HG03520 (cell line): ENCODE measurements at regions not wholly inside any gene's neighbourhood (a gene's known extent, or its start where the extent isn't known, plus 50 kb on each side); places are given as distances from the start of the nearest gene placed in this dataset.
"Not testable (repeated sequence)": the region's sequence is repeated elsewhere in the genome, so short reads cannot be mapped to it uniquely, and the experiment has no call there.

Experiments
- ATAC-seq: cut with Tn5 transposase; IDR thresholded peaks from one replicate; pipeline ENCODE4 v1.9.1; 2021; ENCODE audit warnings: mild to moderate bottlenecking, moderate library complexity; ENCODE audit not compliant: unreplicated experiment

- not testable (repeated sequence) for ATAC-seq
These were observed 467.2 kb downstream of the EPHA7 start for GRCh38 chr6:92952111-92952510.

GRCh38 chr6:92945799-92946198 is 473.6 kb downstream of the EPHA7 start:
- no peak for ATAC-seq

GRCh38 chr6:92944132-92944531 is 475.2 kb downstream of the EPHA7 start:
- ATAC-seq = no peak

- ATAC-seq = no peak
These were observed 476.8 kb downstream of the EPHA7 start for GRCh38 chr6:92942549-92942948.

GRCh38 chr6:92934625-92935024 is 484.7 kb downstream of the EPHA7 start:
- no peak for ATAC-seq

GRCh38 chr6:92930171-92930570 is 489.2 kb downstream of the EPHA7 start:
- no peak for ATAC-seq

- ATAC-seq = no peak
These were observed 497.0 kb downstream of the EPHA7 start for GRCh38 chr6:92922216-92922806.

- ATAC-seq = no peak
These were observed 503.9 kb downstream of the EPHA7 start for GRCh38 chr6:92915466-92915865.

GRCh38 chr6:92911301-92911700 is 508.1 kb downstream of the EPHA7 start:
- no peak for ATAC-seq

- ATAC-seq = no peak
These were observed 508.7 kb downstream of the EPHA7 start for GRCh38 chr6:92910646-92911045.

- no peak for ATAC-seq
These were observed 513.0 kb downstream of the EPHA7 start for GRCh38 chr6:92906385-92906784.

- ATAC-seq = no peak
These were observed 525.6 kb downstream of the EPHA7 start for GRCh38 chr6:92893741-92894140.

- no peak for ATAC-seq
These were observed 526.7 kb downstream of the EPHA7 start for GRCh38 chr6:92892626-92893170.

- ATAC-seq = no peak
These were observed 531.0 kb downstream of the EPHA7 start for GRCh38 chr6:92888316-92888715.

GRCh38 chr6:92887871-92888270 is 531.5 kb downstream of the EPHA7 start:
- no peak for ATAC-seq

- no peak for ATAC-seq
These were observed 539.8 kb downstream of the EPHA7 start for GRCh38 chr6:92879526-92879925.

GRCh38 chr6:92864966-92865555 is 554.3 kb downstream of the EPHA7 start:
- ATAC-seq = no peak

GRCh38 chr6:92849636-92850035 is 569.7 kb downstream of the EPHA7 start:
- no peak for ATAC-seq

- ATAC-seq = no peak
These were observed 570.5 kb downstream of the EPHA7 start for GRCh38 chr6:92848901-92849300.

GRCh38 chr6:92848459-92848858 is 570.9 kb downstream of the EPHA7 start:
- no peak for ATAC-seq

- ATAC-seq = no peak
These were observed 571.4 kb downstream of the EPHA7 start for GRCh38 chr6:92847988-92848387.

- no peak for ATAC-seq
These were observed 579.0 kb downstream of the EPHA7 start for GRCh38 chr6:92840246-92840930.
